PC-3 (cell line): ENCODE measurements at regions not wholly inside any gene's neighbourhood (a gene's known extent, or its start where the extent isn't known, plus 50 kb on each side); places are given as distances from the start of the nearest gene placed in this dataset.

Experiments
- CTCF ChIP-seq: fragments of 300-600 bp; sonication (generic); conservative IDR thresholded peaks from 2 replicates; pipeline ENCODE4 v1.5.1; 2017; ENCODE audit warnings: antibody characterized with exemption, low read depth, mild to moderate bottlenecking, low read length
- EZH2 ChIP-seq: fragments of 300-600 bp; sonication (generic); IDR thresholded peaks from one replicate; pipeline ENCODE4 v1.6.1; 2017; ENCODE audit warnings: antibody characterized with exemption, mild to moderate bottlenecking, low read length; ENCODE audit not compliant: unreplicated experiment
- EZH2phosphoT487 ChIP-seq: fragments of 300-600 bp; sonication (generic); IDR thresholded peaks from 2 replicates; pipeline ENCODE4 v1.6.1; 2018; ENCODE audit warnings: mild to moderate bottlenecking, antibody characterized with exemption, low read length, borderline replicate concordance

GRCh38 chr12:88267630-88268029 is 125.5 kb downstream of the TMTC3 start:
- TF ChIP-seq CTCF (no peak), EZH2phosphoT487 (no peak), EZH2 (no peak)
